Loucy (cell line): ENCODE measurements at regions not wholly inside any gene's neighbourhood (a gene's known extent, or its start where the extent isn't known, plus 50 kb on each side); places are given as distances from the start of the nearest gene placed in this dataset.

Experiments
- CTCF ChIP-seq: fragments of 200-600 bp; sonication (generic); conservative IDR thresholded peaks from 2 replicates; pipeline ENCODE4 v1.5.1; 2014; ENCODE audit warnings: mild to moderate bottlenecking, antibody characterized with exemption, low read length
- EZH2phosphoT487 ChIP-seq: fragments of 200-600 bp; IDR thresholded peaks from 2 replicates; pipeline ENCODE4 v1.6.1; 2018; ENCODE audit warnings: antibody characterized with exemption, mild to moderate bottlenecking, moderate library complexity, borderline replicate concordance

- TF ChIP-seq CTCF: no peak
- no peak for TF ChIP-seq EZH2phosphoT487
Observed at GRCh38 chr4:13215560-13215959, 268.6 kb downstream of the RAB28 start.
